ENCODE measurements at regions not wholly inside any gene's neighbourhood (a gene's known extent, or its start where the extent isn't known, plus 50 kb on each side); places are given as distances from the start of the nearest gene placed in this dataset.
"Not testable (repeated sequence)": the region's sequence is repeated elsewhere in the genome, so short reads cannot be mapped to it uniquely, and the experiment has no call there.

- CTCF ChIA-PET (ENCODE audit: partially characterized antibody): interaction anchor here (0.5 kb wide), 1 partner anchor 178 kb away, joined by 3 read pairs; no protein-coding TSS in a partner anchor
- H3K18ac ChIP-seq (ENCODE audit: extremely low read depth, low read length); H4K5ac ChIP-seq (ENCODE audit: insufficient read length, low read depth, low read length); H3K27ac ChIP-seq (ENCODE audit: low read depth, low read length); H3K4me3 ChIP-seq (ENCODE audit: extremely low read depth in 1 of 4, insufficient read depth in 2 of 4, low read depth in 3 of 4, low read length in 4 of 4); POLR2A ChIA-PET (ENCODE audit: partially characterized antibody); DNase-seq (ENCODE audit: low read depth in 1 of 2, low spot score in 2 of 2); H3K4me1 ChIP-seq (replicated peaks in 1 of 4; ENCODE audit: control insufficient read depth in 3 of 4, insufficient read depth in 4 of 4, low read length in 3 of 4); H4K20me1 ChIP-seq (replicated peaks in 1 of 2; ENCODE audit: control insufficient read depth in 1 of 2, insufficient read depth in 2 of 2, low read length in 2 of 2); H4K8ac ChIP-seq (ENCODE audit: extremely low read depth, insufficient read depth, low read length); H3K79me1 ChIP-seq (ENCODE audit: low read depth, low read length); H3K4me2 ChIP-seq (ENCODE audit: insufficient read depth in 1 of 2, low read depth in 2 of 2, low read length in 2 of 2); H3K79me2 ChIP-seq (ENCODE audit: control insufficient read depth in 1 of 2, insufficient read depth in 2 of 2, low read length in 2 of 2); H3K9me3 ChIP-seq (ENCODE audit: insufficient read depth in 2 of 2, low read depth in 1 of 2, low read length in 1 of 2); FAIRE-seq; H3K23me2 ChIP-seq (ENCODE audit: low read depth, low read length); H3K23ac ChIP-seq (ENCODE audit: insufficient read length); H3K36me3 ChIP-seq (ENCODE audit: control insufficient read depth in 2 of 4, insufficient read depth in 4 of 4, low read length in 3 of 4); H3K9ac ChIP-seq (replicated peaks in 1 of 4; ENCODE audit: extremely low read depth in 1 of 4, low read depth in 3 of 4, low read length in 3 of 4); H2BK5ac ChIP-seq (ENCODE audit: low read depth, low read length); H2AFZ ChIP-seq (ENCODE audit: low read length); H3K14ac ChIP-seq (ENCODE audit: insufficient read length); H2BK15ac ChIP-seq (ENCODE audit: low read length); H2BK120ac ChIP-seq (replicated peaks; ENCODE audit: low read depth, low read length); H2BK12ac ChIP-seq (ENCODE audit: low read depth, low read length); H3K4ac ChIP-seq (replicated peaks; ENCODE audit: insufficient read length, low read depth, low read length); H2BK20ac ChIP-seq (ENCODE audit: low read length); H2AK5ac ChIP-seq (ENCODE audit: low read depth, low read length); H3K56ac ChIP-seq (replicated peaks; ENCODE audit: insufficient read length, low read depth, low read length); H3K27me3 ChIP-seq (replicated peaks in 1 of 4; ENCODE audit: control insufficient read depth in 3 of 4, extremely low read depth in 1 of 4, insufficient read depth in 3 of 4, low read length in 3 of 4); H4K91ac ChIP-seq (replicated peaks; ENCODE audit: insufficient read length, low read length): not testable (repeated sequence)
- 78% methylated on average over 8 of the region's 28 CpGs; no CpG with 5 or more reads in 1 of the 2 experiments for WGBS, 2 experiments (ENCODE audit: extremely low coverage in 1 of 2, insufficient coverage in 1 of 2, insufficient read length in 1 of 2, insufficient replicate concordance in 2 of 2, low coverage in 1 of 2, low lambda C conversion rate in 2 of 2, missing lambda C conversion rate in 1 of 2)
These were observed 133.5 kb upstream of the NRP1 start for GRCh38 chr10:33468006-33468405.

Measured in H1 (cell line).